B cell (primary cell): ENCODE measurements at regions not wholly inside any gene's neighbourhood (a gene's known extent, or its start where the extent isn't known, plus 50 kb on each side); places are given as distances from the start of the nearest gene placed in this dataset.

ENCODE experiments used
- ATAC-seq: fragments of 200-7000 bp; cut with Tn5 transposase; one replicate; pipeline ENCODE4 v1.10.0; 2021; ENCODE audit warnings: low read depth, mild to moderate bottlenecking, moderate number of reproducible peaks, moderate library complexity
- CTCF ChIA-PET: fragments of 350-600 bp; sonication (Branson Sonifier 250); formaldehyde crosslinking; loops from one replicate; lab custom pipeline; 2021; ENCODE audit warnings: antibody characterized with exemption, inconsistent platforms; lab: Charles Lee
- POLR2A ChIA-PET: fragments of 350-600 bp; sonication (Branson Sonifier 250); formaldehyde crosslinking; loops from one replicate; lab custom pipeline; 2021; ENCODE audit warnings: antibody characterized with exemption; lab: Charles Lee
- DNase-seq: peaks from one replicate; pipeline ENCODE4 v3.0.0; 2013
- H2AFZ ChIP-seq: 2 replicates; pipeline ENCODE4 v1.6.1; 2012; ENCODE audit warnings: mild to moderate bottlenecking, low read depth, low read length; ENCODE audit not compliant: insufficient read depth, poor library complexity, severe bottlenecking
- H3K27ac ChIP-seq, 2 donors: 1 replicate in 1 of 2; 2 replicates in 1 of 2; pipeline ENCODE4 v1.5.1; 2012 to 2013; ENCODE audit warnings: low read length in 2 of 2, mild to moderate bottlenecking in 2 of 2, moderate library complexity in 1 of 2
- H3K27me3 ChIP-seq, 4 experiments: fragments of 200-600 bp in 1 of 4; sonication (generic) in 1 of 4; replicated peaks in 1 of 4; 1 replicate in 2 of 4; 2 replicates in 2 of 4; pipeline versions ENCODE4 v1.6.1 to v1.7.0; 2013 to 2016; ENCODE audit warnings: low read length in 3 of 4, mild to moderate bottlenecking in 2 of 4, mixed read lengths in 1 of 4, moderate library complexity in 1 of 4; ENCODE audit not compliant: insufficient read depth in 4 of 4, control insufficient read depth in 3 of 4; ENCODE audit errors: control extremely low read depth in 1 of 4
- H3K36me3 ChIP-seq, 2 experiments: replicated peaks in 1 of 2; 1 replicate in 1 of 2; 2 replicates in 1 of 2; pipeline versions ENCODE4 v1.6.1 to v1.7.1; 2013; ENCODE audit warnings: low read length in 1 of 2; ENCODE audit not compliant: insufficient read depth in 2 of 2, control insufficient read depth in 1 of 2; ENCODE audit errors: control extremely low read depth in 1 of 2, extremely low read depth in 1 of 2
- H3K4me1 ChIP-seq, 2 donors: fragments of 200-600 bp in 1 of 2; sonication (generic) in 1 of 2; 1 replicate in 1 of 2; 2 replicates in 1 of 2; pipeline versions ENCODE4 v1.5.1 to v1.6.1; 2013 to 2017; ENCODE audit warnings: low read length in 2 of 2; ENCODE audit not compliant: control insufficient read depth in 2 of 2, insufficient read depth in 2 of 2
- H3K4me2 ChIP-seq: replicated peaks from 2 replicates; pipeline ENCODE3; 2012; ENCODE audit warnings: mild to moderate bottlenecking, low read depth, low read length; ENCODE audit not compliant: poor library complexity, severe bottlenecking
- H3K4me3 ChIP-seq, 5 experiments: fragments of 200-600 bp in 1 of 5; sonication (generic) in 1 of 5; 1 replicate in 3 of 5; 2 replicates in 2 of 5; pipeline versions ENCODE4 v1.5.1 to v1.7.0; 2011 to 2016; ENCODE audit warnings: low read length in 4 of 5, mild to moderate bottlenecking in 4 of 5, low read depth in 2 of 5, control low read depth in 1 of 5, moderate library complexity in 1 of 5; ENCODE audit not compliant: insufficient read depth in 1 of 5; ENCODE audit errors: control extremely low read depth in 1 of 5, extremely low read depth in 1 of 5
- H3K79me2 ChIP-seq: fragments of 200-600 bp; sonication (generic); one replicate; pipeline ENCODE4 v1.6.0; 2016; ENCODE audit warnings: low read length; ENCODE audit not compliant: control insufficient read depth, insufficient read depth
- H3K9ac ChIP-seq: fragments of 200-600 bp; sonication (generic); 2 replicates; pipeline ENCODE4 v1.6.1; 2017; ENCODE audit warnings: mild to moderate bottlenecking, low read length, moderate library complexity
- H3K9me3 ChIP-seq, 3 donors: one replicate each; pipeline versions ENCODE4 v1.6.1 to v1.7.1; 2013; ENCODE audit warnings: low read length in 2 of 3; ENCODE audit not compliant: control insufficient read depth in 2 of 3, insufficient read depth in 1 of 3; ENCODE audit errors: control extremely low read depth in 1 of 3
- H4K20me1 ChIP-seq: 2 replicates; pipeline ENCODE4 v1.6.0; 2012; ENCODE audit warnings: mild to moderate bottlenecking, low read length; ENCODE audit not compliant: insufficient read depth, control insufficient read depth, poor library complexity, severe bottlenecking
- H3K27ac Mint-ChIP-seq: one replicate; pipeline ENCODE4 v1.8.0; 2021; ENCODE audit warnings: mixed read lengths
- H3K27me3 Mint-ChIP-seq: one replicate; pipeline ENCODE4 v1.8.0; 2021; ENCODE audit warnings: mixed read lengths
- H3K4me1 Mint-ChIP-seq: one replicate; pipeline ENCODE4 v1.8.0; 2021; ENCODE audit warnings: mixed read lengths
- H3K4me3 Mint-ChIP-seq: one replicate; pipeline ENCODE4 v1.8.0; 2021; ENCODE audit warnings: mixed read lengths
- H3K9me3 Mint-ChIP-seq: one replicate; pipeline ENCODE4 v1.8.0; 2022; ENCODE audit warnings: mixed read lengths; ENCODE audit not compliant: insufficient read depth
- CTCF ChIP-seq: fragments of 200-600 bp; IDR thresholded peaks from one replicate; pipeline ENCODE4 v1.8.0; 2022; ENCODE audit warnings: antibody characterized with exemption, mild to moderate bottlenecking
- EZH2 ChIP-seq: IDR thresholded peaks from 2 replicates; pipeline ENCODE4 v1.6.1; 2012; ENCODE audit warnings: borderline replicate concordance, low read depth, mild to moderate bottlenecking, moderate library complexity, low read length; ENCODE audit not compliant: insufficient read depth, poor library complexity, severe bottlenecking
- WGBS: methylation state at CpG from one replicate; pipeline ENCODE4 v1.1.5; 2013; ENCODE audit warnings: missing lambda C conversion rate; ENCODE audit not compliant: insufficient coverage; 5-methylcytosine and 5-hydroxymethylcytosine counted together
- intact Hi-C: fragments of 100-400 bp; cut with micrococcal nuclease; formaldehyde crosslinking; loops from one replicate; pipeline ENCODE4 v1.10.0; 2022

GRCh38 chr11:123316003-123316402 lies 114.1 kb upstream of the GRAMD1B start:
- TF ChIP-seq EZH2 (no peak), CTCF (no peak)
- Histone ChIP-seq H3K36me3 (no peaks in the 10 kb centered on the region), H2AFZ (no peak overlapping the region), H4K20me1 (no peaks in the 10 kb centered on the region), H3K9me3 (no peaks in the 10 kb centered on the region), H3K27me3 (no peaks in the 10 kb centered on the region), H3K9ac (no peak overlapping the region), H3K27ac (no peak overlapping the region), H3K4me3 (no peak overlapping the region), H3K79me2 (no peaks in the 10 kb centered on the region), H3K4me2 (no peak overlapping the region), H3K4me1 (no peaks in the 10 kb centered on the region)
- 75% methylated on average over 4 of the region's 6 CpGs for WGBS
- no peak overlapping the region for H3K27ac Mint-ChIP-seq
- CTCF ChIA-PET, result no interaction called here
- ATAC-seq (no peak), DNase-seq (no peak)
- intact Hi-C loops, result no loop called here
- H3K27me3 Mint-ChIP-seq, result peaks cover 6% of the 10 kb centered on the region
- no peaks in the 10 kb centered on the region for H3K4me1 Mint-ChIP-seq
- H3K9me3 Mint-ChIP-seq, result no peaks in the 10 kb centered on the region
- no peak overlapping the region for H3K4me3 Mint-ChIP-seq
- POLR2A ChIA-PET, result interaction anchor here (0.6 kb wide), 1 partner anchor 620 kb away, joined by 3 read pairs; no protein-coding TSS in a partner anchor

- CTCF ChIA-PET, result no interaction called here
- intact Hi-C loops, result no loop called here
- Histone ChIP-seq H3K4me3 (no peak overlapping the region), H4K20me1 (no peaks in the 10 kb centered on the region), H2AFZ (no peak overlapping the region), H3K4me2 (no peak overlapping the region), H3K27me3 (no peaks in the 10 kb centered on the region), H3K4me1 (no peaks in the 10 kb centered on the region), H3K9me3 (no peaks in the 10 kb centered on the region), H3K9ac (no peak overlapping the region), H3K36me3 (no peaks in the 10 kb centered on the region), H3K79me2 (no peaks in the 10 kb centered on the region), H3K27ac (no peak overlapping the region)
- Mint-ChIP-seq H3K27me3 (peaks cover 3% of the 10 kb centered on the region), H3K9me3 (no peaks in the 10 kb centered on the region), H3K27ac (no peak overlapping the region), H3K4me1 (no peaks in the 10 kb centered on the region), H3K4me3 (no peak overlapping the region)
- WGBS, result 92% methylated on average over 10 of the region's 11 CpGs
- DNase-seq, result no peak
- TF ChIP-seq EZH2, result no peak
- POLR2A ChIA-PET, result no interaction called here
- ATAC-seq, result no peak
Measured at GRCh38 chr11:123314972-123315371, 115.1 kb upstream of the GRAMD1B start.
